ENCODE measurements at regions not wholly inside any gene's neighbourhood (a gene's known extent, or its start where the extent isn't known, plus 50 kb on each side); places are given as distances from the start of the nearest gene placed in this dataset.

GRCh38 chr5:36442352-36442751, 140.7 kb upstream of the RANBP3L start:
- DNase-seq (ENCODE audit: low read depth, low spot score): no peak
- H3K9ac ChIP-seq (ENCODE audit: insufficient read length): no peak overlapping the region
- H3K9me3 ChIP-seq (ENCODE audit: low read depth, low read length): no peaks in the 10 kb centered on the region
- H3K4me3 ChIP-seq: no peak overlapping the region
- H3K36me3 ChIP-seq (ENCODE audit: insufficient read depth, low read length): no peaks in the 10 kb centered on the region
- no peak for TF ChIP-seq POLR2AphosphoS5 (IDR thresholded peaks at IDR 0.05; ENCODE audit: borderline replicate concordance, low read depth, low read length)
- TF ChIP-seq FOXP2 (optimal IDR thresholded peaks at IDR 0.05; ENCODE audit: control extremely low read depth, extremely low read length, insufficient read depth): no peak
- no peak for TF ChIP-seq EZH2 (IDR thresholded peaks at IDR 0.05)
- H3K27ac ChIP-seq: no peak overlapping the region

GRCh38 chr5:36442796-36443195, 141.1 kb upstream of the RANBP3L start:
- Histone ChIP-seq H3K27ac (no peak overlapping the region), H3K36me3 (ENCODE audit: insufficient read depth, low read length) (no peaks in the 10 kb centered on the region), H3K9me3 (ENCODE audit: low read depth, low read length) (no peaks in the 10 kb centered on the region), H3K9ac (ENCODE audit: insufficient read length) (no peak overlapping the region), H3K4me3 (no peak overlapping the region)
- TF ChIP-seq EZH2 (IDR thresholded peaks at IDR 0.05): no peak
- no peak for TF ChIP-seq FOXP2 (optimal IDR thresholded peaks at IDR 0.05; ENCODE audit: control extremely low read depth, extremely low read length, insufficient read depth)
- no peak for TF ChIP-seq POLR2AphosphoS5 (IDR thresholded peaks at IDR 0.05; ENCODE audit: borderline replicate concordance, low read depth, low read length)
- no peak for DNase-seq (ENCODE audit: low read depth, low spot score)

DNA sequence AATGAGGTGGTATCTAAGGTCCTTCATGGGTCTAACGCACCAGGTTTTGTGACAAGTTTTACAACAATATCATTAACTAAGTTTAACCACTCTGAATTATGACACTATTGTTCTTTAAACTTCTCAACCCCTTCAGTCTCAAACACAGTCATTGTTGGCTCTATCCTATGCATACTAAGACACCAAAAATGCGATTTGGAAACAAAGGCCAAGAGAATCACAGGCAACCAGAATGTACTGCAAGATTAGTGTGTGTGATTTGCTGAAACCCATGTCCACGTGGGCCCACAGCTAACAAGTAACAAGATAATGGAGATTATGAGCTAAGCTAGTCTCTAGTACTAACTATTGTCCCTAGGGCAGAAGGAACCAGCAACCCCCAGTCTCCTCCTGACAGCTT, 142.2 kb upstream of the RANBP3L start:
- no peaks in the 10 kb centered on the region for H3K36me3 ChIP-seq (ENCODE audit: insufficient read depth, low read length)
- DNase-seq (ENCODE audit: low read depth, low spot score): no peak
- no peak overlapping the region for H3K9ac ChIP-seq (ENCODE audit: insufficient read length)
- H3K27ac ChIP-seq: no peak overlapping the region
- TF ChIP-seq FOXP2 (optimal IDR thresholded peaks at IDR 0.05; ENCODE audit: control extremely low read depth, extremely low read length, insufficient read depth) (no peak), EZH2 (IDR thresholded peaks at IDR 0.05) (no peak), POLR2AphosphoS5 (IDR thresholded peaks at IDR 0.05; ENCODE audit: borderline replicate concordance, low read depth, low read length) (no peak)
- no peaks in the 10 kb centered on the region for H3K9me3 ChIP-seq (ENCODE audit: low read depth, low read length)
- no peak overlapping the region for H3K4me3 ChIP-seq

DNA sequence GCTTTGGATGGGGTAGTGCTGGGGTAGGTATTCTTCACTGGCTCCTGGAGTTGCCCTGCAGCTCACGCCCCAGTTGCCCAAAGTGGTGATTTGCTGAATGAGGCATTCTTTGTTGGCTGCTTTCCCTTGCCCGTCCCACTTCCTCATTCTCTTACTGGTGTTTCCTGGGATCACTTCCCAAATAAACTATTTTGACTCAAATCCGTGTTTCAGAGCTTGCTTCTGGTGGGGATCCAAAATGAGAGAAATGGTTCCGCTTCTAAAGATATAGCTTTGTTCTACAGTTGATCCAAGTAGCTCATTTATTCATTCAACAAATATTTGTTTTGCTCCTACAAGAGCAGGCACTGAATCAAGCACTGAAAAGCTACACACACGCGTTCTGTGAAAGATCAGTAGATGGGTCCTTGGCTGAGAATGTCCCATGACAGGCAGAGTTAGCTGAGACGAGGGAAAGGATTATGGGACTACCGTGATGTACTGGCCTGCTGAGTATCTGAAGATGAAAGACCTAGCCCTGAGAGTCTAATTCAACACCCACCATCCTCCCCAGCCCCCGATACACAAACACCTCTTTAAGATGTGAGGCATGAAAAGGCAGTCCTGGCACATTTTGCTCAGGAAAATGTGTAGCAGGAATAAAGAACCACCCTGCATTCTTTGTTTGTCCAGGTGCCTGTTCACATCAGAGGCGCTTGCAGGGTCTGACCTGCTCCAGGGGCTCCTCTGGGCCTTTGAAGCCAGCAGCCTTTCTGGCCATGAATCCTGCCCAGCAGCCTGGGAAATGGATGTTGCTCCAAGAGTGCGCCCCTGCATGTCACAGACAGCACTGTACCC, 143.1 kb upstream of the RANBP3L start:
- no peak overlapping the region for H3K27ac ChIP-seq
- H3K36me3 ChIP-seq (ENCODE audit: insufficient read depth, low read length): no peaks in the 10 kb centered on the region
- no peak overlapping the region for H3K4me3 ChIP-seq
- no peak for DNase-seq (ENCODE audit: low read depth, low spot score)
- H3K9me3 ChIP-seq (ENCODE audit: low read depth, low read length): no peaks in the 10 kb centered on the region
- TF ChIP-seq FOXP2 (optimal IDR thresholded peaks at IDR 0.05; ENCODE audit: control extremely low read depth, extremely low read length, insufficient read depth): no peak
- TF ChIP-seq POLR2AphosphoS5 (IDR thresholded peaks at IDR 0.05; ENCODE audit: borderline replicate concordance, low read depth, low read length): no peak
- TF ChIP-seq EZH2 (IDR thresholded peaks at IDR 0.05): no peak
- H3K9ac ChIP-seq (ENCODE audit: insufficient read length): no peak overlapping the region

DNA sequence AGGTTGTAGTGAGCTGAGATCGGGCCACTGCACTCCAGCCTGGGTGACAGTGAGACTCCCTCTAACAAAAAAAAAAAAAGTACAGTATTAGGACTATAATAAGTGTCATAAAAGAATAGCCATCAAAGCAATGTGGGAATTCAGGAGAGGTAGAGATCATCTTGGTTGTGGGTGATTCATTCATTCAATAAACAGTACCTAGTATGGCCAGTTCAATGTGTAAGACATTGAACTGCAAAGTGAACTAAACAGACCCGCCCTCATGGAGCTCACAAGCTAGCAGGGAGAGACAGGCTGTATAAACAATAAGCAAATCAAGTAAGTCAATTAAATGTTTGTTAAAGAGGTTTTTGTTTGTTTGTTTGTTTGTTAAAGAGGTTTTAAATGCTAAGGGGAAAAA, 146.1 kb upstream of the RANBP3L start:
- no peak overlapping the region for H3K4me3 ChIP-seq
- DNase-seq (ENCODE audit: low read depth, low spot score): no peak
- H3K27ac ChIP-seq: no peak overlapping the region
- no peak overlapping the region for H3K9ac ChIP-seq (ENCODE audit: insufficient read length)
- no peaks in the 10 kb centered on the region for H3K9me3 ChIP-seq (ENCODE audit: low read depth, low read length)
- no peaks in the 10 kb centered on the region for H3K36me3 ChIP-seq (ENCODE audit: insufficient read depth, low read length)
- TF ChIP-seq POLR2AphosphoS5 (IDR thresholded peaks at IDR 0.05; ENCODE audit: borderline replicate concordance, low read depth, low read length) (no peak), EZH2 (IDR thresholded peaks at IDR 0.05) (no peak), FOXP2 (optimal IDR thresholded peaks at IDR 0.05; ENCODE audit: control extremely low read depth, extremely low read length, insufficient read depth) (no peak)

DNA sequence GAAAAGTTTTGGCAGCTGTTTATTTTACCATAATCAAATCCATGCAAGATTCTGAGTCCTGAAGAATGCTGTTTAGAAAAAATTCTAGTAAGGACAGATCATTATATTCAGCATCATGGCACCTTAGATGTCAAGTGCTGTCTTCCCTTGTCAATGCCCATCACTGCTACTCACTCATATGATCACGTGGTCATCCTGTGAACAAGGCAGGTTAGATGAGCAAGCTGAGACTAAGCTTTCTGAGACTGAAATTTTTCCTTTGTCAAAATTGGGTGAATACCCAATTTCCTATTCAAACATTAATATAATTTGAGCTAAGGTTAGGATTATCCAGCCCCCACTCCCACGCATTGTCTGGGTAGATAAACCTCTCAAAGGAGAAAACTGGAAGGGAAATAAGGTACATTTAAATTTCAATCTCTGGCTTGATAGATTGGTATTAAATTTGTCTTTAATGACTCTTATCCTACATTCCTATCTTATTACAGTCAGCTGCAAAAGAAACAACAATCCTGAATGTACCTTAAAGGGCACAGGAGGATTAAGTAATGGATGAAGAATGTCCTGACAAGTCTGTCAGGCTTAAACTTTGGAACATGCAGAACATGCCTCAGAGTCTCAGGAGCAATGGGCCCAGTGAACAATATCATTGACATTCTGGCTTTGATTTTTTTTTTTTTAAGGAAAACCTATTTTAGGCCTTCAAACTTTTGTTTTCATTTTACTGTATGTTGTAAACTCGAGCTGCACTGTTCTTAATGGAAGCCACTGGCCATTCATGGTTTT, 148.7 kb upstream of the RANBP3L start:
- H3K9me3 ChIP-seq (ENCODE audit: low read depth, low read length): no peaks in the 10 kb centered on the region
- no peak overlapping the region for H3K9ac ChIP-seq (ENCODE audit: insufficient read length)
- DNase-seq (ENCODE audit: low read depth, low spot score): no peak
- no peak overlapping the region for H3K4me3 ChIP-seq
- no peak for TF ChIP-seq POLR2AphosphoS5 (IDR thresholded peaks at IDR 0.05; ENCODE audit: borderline replicate concordance, low read depth, low read length)
- no peak for TF ChIP-seq FOXP2 (optimal IDR thresholded peaks at IDR 0.05; ENCODE audit: control extremely low read depth, extremely low read length, insufficient read depth)
- no peak for TF ChIP-seq EZH2 (IDR thresholded peaks at IDR 0.05)
- H3K27ac ChIP-seq: no peak overlapping the region
- H3K36me3 ChIP-seq (ENCODE audit: insufficient read depth, low read length): no peaks in the 10 kb centered on the region

DNA sequence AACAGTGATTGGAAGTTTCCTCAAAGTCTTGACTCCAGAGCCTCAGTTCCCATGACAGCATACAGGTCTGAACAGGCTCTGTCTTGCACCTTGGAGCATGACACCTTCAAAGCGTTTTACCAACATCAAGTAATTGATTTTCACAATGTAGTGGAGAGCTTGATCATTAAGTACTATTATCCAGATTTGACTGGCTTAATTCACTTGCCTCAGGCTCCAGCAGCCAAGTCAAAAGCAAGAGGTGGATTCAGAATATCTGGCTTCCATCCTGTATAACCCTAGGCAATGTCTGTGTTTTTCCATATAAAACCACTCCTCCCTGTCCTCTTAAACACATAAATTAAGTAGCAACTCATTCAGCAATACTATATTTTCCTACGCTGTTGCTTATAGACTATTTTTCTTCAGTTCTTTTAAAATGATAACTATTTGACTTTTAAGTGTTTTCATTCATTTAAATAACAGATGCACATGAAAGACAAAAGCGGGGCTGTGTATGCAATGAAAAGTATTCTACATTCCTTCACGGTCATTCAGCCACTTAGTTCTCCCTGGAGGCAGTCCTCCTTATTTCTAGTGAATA, 150.8 kb upstream of the RANBP3L start:
- no peaks in the 10 kb centered on the region for H3K9me3 ChIP-seq (ENCODE audit: low read depth, low read length)
- no peaks in the 10 kb centered on the region for H3K36me3 ChIP-seq (ENCODE audit: insufficient read depth, low read length)
- peak overlapping the region; percentile 41; the same call in 1 of the 2 replicates for H3K4me3 ChIP-seq
- H3K27ac ChIP-seq: 0 out of 2 replicates have a peak overlapping the region, but pooled peaks have one; percentile 4
- DNase-seq (ENCODE audit: low read depth, low spot score): peak; percentile 53
- TF ChIP-seq POLR2AphosphoS5 (IDR thresholded peaks at IDR 0.05; ENCODE audit: borderline replicate concordance, low read depth, low read length): no peak
- TF ChIP-seq EZH2 (IDR thresholded peaks at IDR 0.05): no peak
- no peak for TF ChIP-seq FOXP2 (optimal IDR thresholded peaks at IDR 0.05; ENCODE audit: control extremely low read depth, extremely low read length, insufficient read depth)
- no peak overlapping the region for H3K9ac ChIP-seq (ENCODE audit: insufficient read length)
